ENCODE measurements at regions not wholly inside any gene's neighbourhood (a gene's known extent, or its start where the extent isn't known, plus 50 kb on each side); places are given as distances from the start of the nearest gene placed in this dataset.
A peak's percentile ranks its signal among the peaks of the same experiment; 100 is the strongest.
"Not testable (repeated sequence)": the region's sequence is repeated elsewhere in the genome, so short reads cannot be mapped to it uniquely, and the experiment has no call there.

- DNase-seq (ENCODE audit: low read depth), result no peak
These were observed 146.1 kb upstream of the ZEB2 start for GRCh38 chr2:144666032-144666431.

GRCh38 chr2:144663207-144663606 lies 143.3 kb upstream of the ZEB2 start:
- no peak for DNase-seq (ENCODE audit: low read depth)

- peak; percentile 54 for DNase-seq (ENCODE audit: low read depth)
These were observed 140.8 kb upstream of the ZEB2 start for GRCh38 chr2:144660518-144661316.

- DNase-seq (ENCODE audit: low read depth), result peak; percentile 99
These were observed 139.9 kb upstream of the ZEB2 start for GRCh38 chr2:144659731-144660275.

- no peak for DNase-seq (ENCODE audit: low read depth)
These were observed 134.6 kb upstream of the ZEB2 start for GRCh38 chr2:144654523-144654922.

GRCh38 chr2:144650907-144651306 lies 131.0 kb upstream of the ZEB2 start:
- no peak for DNase-seq (ENCODE audit: low read depth)

GRCh38 chr2:144648837-144649465 lies 129.0 kb upstream of the ZEB2 start:
- DNase-seq (ENCODE audit: low read depth), result no peak

GRCh38 chr2:144645083-144645778 lies 125.3 kb upstream of the ZEB2 start:
- DNase-seq (ENCODE audit: low read depth), result peak; percentile 47

GRCh38 chr2:144644549-144644948 lies 124.6 kb upstream of the ZEB2 start:
- DNase-seq (ENCODE audit: low read depth), result no peak

GRCh38 chr2:144643537-144644336 lies 123.8 kb upstream of the ZEB2 start:
- no peak for DNase-seq (ENCODE audit: low read depth)

GRCh38 chr2:144642856-144643255 lies 122.9 kb upstream of the ZEB2 start:
- DNase-seq (ENCODE audit: low read depth), result no peak

GRCh38 chr2:144642131-144642530 lies 122.2 kb upstream of the ZEB2 start:
- DNase-seq (ENCODE audit: low read depth), result no peak

GRCh38 chr2:144638250-144638649 lies 118.3 kb upstream of the ZEB2 start:
- DNase-seq (ENCODE audit: low read depth), result not testable (repeated sequence)

- DNase-seq (ENCODE audit: low read depth), result not testable (repeated sequence)
These were observed 116.9 kb upstream of the ZEB2 start for GRCh38 chr2:144636860-144637259.

- no peak for DNase-seq (ENCODE audit: low read depth)
These were observed 112.9 kb upstream of the ZEB2 start for GRCh38 chr2:144632809-144633208.

GRCh38 chr2:144631636-144632035 lies 111.7 kb upstream of the ZEB2 start:
- DNase-seq (ENCODE audit: low read depth), result no peak

GRCh38 chr2:144630459-144631215 lies 110.7 kb upstream of the ZEB2 start:
- DNase-seq (ENCODE audit: low read depth), result no peak

- peak; percentile 23 for DNase-seq (ENCODE audit: low read depth)
These were observed 110.0 kb upstream of the ZEB2 start for GRCh38 chr2:144629935-144630334.

GRCh38 chr2:144628566-144628965 lies 108.6 kb upstream of the ZEB2 start:
- DNase-seq (ENCODE audit: low read depth), result no peak

- no peak for DNase-seq (ENCODE audit: low read depth)
These were observed 105.7 kb upstream of the ZEB2 start for GRCh38 chr2:144625626-144626025.

GRCh38 chr2:144625226-144625625 lies 105.3 kb upstream of the ZEB2 start:
- no peak for DNase-seq (ENCODE audit: low read depth)

Measured in LHCN-M2 (cell line).